MM.1S (cell line): ENCODE measurements at regions not wholly inside any gene's neighbourhood (a gene's known extent, or its start where the extent isn't known, plus 50 kb on each side); places are given as distances from the start of the nearest gene placed in this dataset.

Experiments
- DNase-seq: peaks from one replicate; pipeline ENCODE4 v3.0.0-alpha.2; 2015
- H2AFZ ChIP-seq: fragments of 300-600 bp; sonication (generic); 2 replicates; pipeline ENCODE4 v1.6.0; 2016; ENCODE audit warnings: antibody characterized with exemption, low read length
- H3F3A ChIP-seq: fragments of 300-600 bp; sonication (generic); 2 replicates; pipeline ENCODE4 v1.6.1; 2016; ENCODE audit warnings: mild to moderate bottlenecking, antibody characterized with exemption, low read length, moderate library complexity, mixed read lengths; ENCODE audit not compliant: insufficient read depth
- H3K27ac ChIP-seq: fragments of 300-600 bp; sonication (generic); 2 replicates; pipeline ENCODE4 v1.5.1; 2016; ENCODE audit warnings: mild to moderate bottlenecking, low read length
- H3K27me3 ChIP-seq: fragments of 300-600 bp; sonication (generic); replicated peaks from 2 replicates; pipeline ENCODE4 v1.6.0; 2016; ENCODE audit warnings: low read length; ENCODE audit not compliant: insufficient read depth
- H3K36me3 ChIP-seq: fragments of 300-600 bp; sonication (generic); replicated peaks from 2 replicates; pipeline ENCODE4 v1.6.1; 2016; ENCODE audit warnings: mild to moderate bottlenecking, low read length, mixed read lengths; ENCODE audit not compliant: insufficient read depth
- H3K4me1 ChIP-seq: fragments of 300-600 bp; sonication (generic); 2 replicates; pipeline ENCODE4 v1.6.1; 2016; ENCODE audit warnings: low read length, mixed read lengths
- H3K4me2 ChIP-seq: fragments of 300-600 bp; sonication (generic); 2 replicates; pipeline ENCODE4 v1.6.0; 2016; ENCODE audit warnings: low read depth, low read length
- H3K4me3 ChIP-seq: fragments of 300-600 bp; sonication (generic); 2 replicates; pipeline ENCODE4 v1.5.1; 2016; ENCODE audit warnings: low read length, mixed read lengths
- H3K79me2 ChIP-seq: fragments of 300-600 bp; sonication (generic); 2 replicates; pipeline ENCODE4 v1.6.1; 2016; ENCODE audit warnings: mixed run types, low read length, mixed read lengths
- H3K9ac ChIP-seq: fragments of 300-600 bp; sonication (generic); 2 replicates; pipeline ENCODE4 v1.6.1; 2016; ENCODE audit warnings: low read length, mixed read lengths
- H3K9me2 ChIP-seq: fragments of 300-600 bp; sonication (generic); replicated peaks from 2 replicates; pipeline ENCODE4 v1.6.1; 2016; ENCODE audit warnings: mild to moderate bottlenecking, low read length, mixed read lengths; ENCODE audit not compliant: insufficient read depth
- H3K9me3 ChIP-seq: fragments of 300-600 bp; sonication (generic); replicated peaks from 2 replicates; pipeline ENCODE4 v1.6.1; 2016; ENCODE audit warnings: mild to moderate bottlenecking, low read length, mixed read lengths; ENCODE audit not compliant: insufficient read depth
- H4K20me1 ChIP-seq: fragments of 300-600 bp; sonication (generic); 2 replicates; pipeline ENCODE4 v1.6.1; 2016; ENCODE audit warnings: mild to moderate bottlenecking, low read length, moderate library complexity, mixed read lengths; ENCODE audit not compliant: insufficient read depth
- CTCF ChIP-seq: fragments of 300-600 bp; sonication (generic); IDR thresholded peaks from 2 replicates; pipeline ENCODE4 v1.5.1; 2016; ENCODE audit warnings: antibody characterized with exemption, low read length, mixed read lengths
- EZH2 ChIP-seq: fragments of 300-600 bp; sonication (generic); optimal IDR thresholded peaks from 2 replicates; pipeline ENCODE3; 2017; ENCODE audit warnings: low read depth, mild to moderate bottlenecking, antibody characterized with exemption, low read length, mixed read lengths
- EZH2phosphoT487 ChIP-seq: fragments of 300-600 bp; sonication (generic); IDR thresholded peaks from 2 replicates; pipeline ENCODE4 v1.6.1; 2018; ENCODE audit warnings: antibody characterized with exemption, low read length

GRCh38 chr5:60136841-60137240 is 243.3 kb upstream of the PDE4D start:
- no peak overlapping the region for H2AFZ ChIP-seq
- H3K9me2 ChIP-seq = no peaks in the 10 kb centered on the region
- no peak overlapping the region for H3K9ac ChIP-seq
- no peaks in the 10 kb centered on the region for H3K27me3 ChIP-seq
- DNase-seq = no peak
- H3K36me3 ChIP-seq = no peaks in the 10 kb centered on the region
- H3K27ac ChIP-seq = no peak overlapping the region
- no peaks in the 10 kb centered on the region for H3K9me3 ChIP-seq
- H3K4me1 ChIP-seq = no peaks in the 10 kb centered on the region
- H3K4me2 ChIP-seq = no peak overlapping the region
- no peaks in the 10 kb centered on the region for H3K79me2 ChIP-seq
- no peak overlapping the region for H3K4me3 ChIP-seq
- no peaks in the 10 kb centered on the region for H4K20me1 ChIP-seq
- no peaks in the 10 kb centered on the region for H3F3A ChIP-seq
- TF ChIP-seq EZH2 = no peak
- no peak for TF ChIP-seq CTCF

GRCh38 chr5:60131504-60131903 is 238.0 kb upstream of the PDE4D start:
- H3K27ac ChIP-seq = no peak overlapping the region
- H3K9ac ChIP-seq = no peak overlapping the region
- no peaks in the 10 kb centered on the region for H3K4me1 ChIP-seq
- H3K36me3 ChIP-seq = no peaks in the 10 kb centered on the region
- no peak for DNase-seq
- no peak overlapping the region for H2AFZ ChIP-seq
- H3K79me2 ChIP-seq = no peaks in the 10 kb centered on the region
- no peaks in the 10 kb centered on the region for H3K27me3 ChIP-seq
- H3K4me3 ChIP-seq = no peak overlapping the region
- H4K20me1 ChIP-seq = no peaks in the 10 kb centered on the region
- no peaks in the 10 kb centered on the region for H3K9me2 ChIP-seq
- H3K9me3 ChIP-seq = no peaks in the 10 kb centered on the region
- no peaks in the 10 kb centered on the region for H3F3A ChIP-seq
- TF ChIP-seq EZH2 (no peak), EZH2phosphoT487 (no peak), CTCF (no peak)
- no peak overlapping the region for H3K4me2 ChIP-seq

- H3K27me3 ChIP-seq = no peaks in the 10 kb centered on the region
- H3K9me3 ChIP-seq = no peaks in the 10 kb centered on the region
- no peak for TF ChIP-seq CTCF
- no peak for TF ChIP-seq EZH2
- no peak for TF ChIP-seq EZH2phosphoT487
- H3K4me1 ChIP-seq = no peaks in the 10 kb centered on the region
- H3F3A ChIP-seq = no peaks in the 10 kb centered on the region
- no peak for DNase-seq
- H2AFZ ChIP-seq = no peak overlapping the region
- no peaks in the 10 kb centered on the region for H3K79me2 ChIP-seq
- no peak overlapping the region for H3K9ac ChIP-seq
- no peak overlapping the region for H3K27ac ChIP-seq
- no peaks in the 10 kb centered on the region for H4K20me1 ChIP-seq
- H3K4me2 ChIP-seq = no peak overlapping the region
- H3K4me3 ChIP-seq = no peak overlapping the region
- H3K9me2 ChIP-seq = no peaks in the 10 kb centered on the region
- no peaks in the 10 kb centered on the region for H3K36me3 ChIP-seq
Observed at GRCh38 chr5:60125636-60126035, 232.1 kb upstream of the PDE4D start.
